NB4 (cell line): ENCODE measurements at regions not wholly inside any gene's neighbourhood (a gene's known extent, or its start where the extent isn't known, plus 50 kb on each side); places are given as distances from the start of the nearest gene placed in this dataset.

Experiments used
- DNase-seq: peaks from one replicate; pipeline ENCODE4 v3.0.0; 2010; ENCODE audit warnings: low read depth
- H3K4me3 ChIP-seq: one replicate; pipeline ENCODE4 v1.5.1; 2011; ENCODE audit warnings: mild to moderate bottlenecking, low read depth, low read length, moderate library complexity
- MYC ChIP-seq: IDR thresholded peaks from 2 replicates; pipeline ENCODE4 v1.6.1; 2011; ENCODE audit warnings: low read depth, low read length
- POLR2A ChIP-seq: IDR thresholded peaks from 2 replicates; pipeline ENCODE4 v1.6.1; 2011; ENCODE audit warnings: mild to moderate bottlenecking; ENCODE audit not compliant: insufficient read length; ENCODE audit errors: extremely low read depth
- TF ChIP-seq, protein P1 (sequence below): IDR thresholded peaks from one replicate; pipeline ENCODE4 v1.5.1; 2012; ENCODE audit warnings: low read depth, low read length
- TF ChIP-seq, protein P2 (sequence below): IDR thresholded peaks from 2 replicates; pipeline ENCODE4 v1.6.1; 2011; ENCODE audit warnings: low read depth, low read length

DNA sequence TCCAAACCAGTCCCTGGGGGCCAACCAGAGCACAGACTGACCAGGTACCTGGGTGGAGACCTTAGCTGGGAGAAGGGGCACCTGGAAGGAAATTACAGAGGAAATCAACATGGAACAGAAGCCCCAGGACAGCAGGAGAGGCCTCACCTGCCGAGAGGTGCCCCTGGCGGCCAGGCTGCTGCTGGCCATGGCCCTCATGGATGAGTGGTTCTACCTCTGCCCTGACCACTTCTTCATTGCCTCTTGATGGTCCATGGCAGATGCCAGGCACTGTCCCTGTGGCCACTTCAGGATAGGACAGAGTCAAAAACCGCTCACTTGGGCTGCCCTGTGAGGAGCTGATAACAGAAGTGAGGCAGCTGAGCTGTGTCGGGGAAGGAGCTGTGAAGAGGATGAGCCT lies 73.1 kb upstream of the GNG2 start:
- H3K4me3 ChIP-seq = no peak overlapping the region
- TF ChIP-seq MYC (no peak), POLR2A (no peak)
- TF ChIP-seq, protein P1, sequence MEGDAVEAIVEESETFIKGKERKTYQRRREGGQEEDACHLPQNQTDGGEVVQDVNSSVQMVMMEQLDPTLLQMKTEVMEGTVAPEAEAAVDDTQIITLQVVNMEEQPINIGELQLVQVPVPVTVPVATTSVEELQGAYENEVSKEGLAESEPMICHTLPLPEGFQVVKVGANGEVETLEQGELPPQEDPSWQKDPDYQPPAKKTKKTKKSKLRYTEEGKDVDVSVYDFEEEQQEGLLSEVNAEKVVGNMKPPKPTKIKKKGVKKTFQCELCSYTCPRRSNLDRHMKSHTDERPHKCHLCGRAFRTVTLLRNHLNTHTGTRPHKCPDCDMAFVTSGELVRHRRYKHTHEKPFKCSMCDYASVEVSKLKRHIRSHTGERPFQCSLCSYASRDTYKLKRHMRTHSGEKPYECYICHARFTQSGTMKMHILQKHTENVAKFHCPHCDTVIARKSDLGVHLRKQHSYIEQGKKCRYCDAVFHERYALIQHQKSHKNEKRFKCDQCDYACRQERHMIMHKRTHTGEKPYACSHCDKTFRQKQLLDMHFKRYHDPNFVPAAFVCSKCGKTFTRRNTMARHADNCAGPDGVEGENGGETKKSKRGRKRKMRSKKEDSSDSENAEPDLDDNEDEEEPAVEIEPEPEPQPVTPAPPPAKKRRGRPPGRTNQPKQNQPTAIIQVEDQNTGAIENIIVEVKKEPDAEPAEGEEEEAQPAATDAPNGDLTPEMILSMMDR = no peak
- TF ChIP-seq, protein P2, sequence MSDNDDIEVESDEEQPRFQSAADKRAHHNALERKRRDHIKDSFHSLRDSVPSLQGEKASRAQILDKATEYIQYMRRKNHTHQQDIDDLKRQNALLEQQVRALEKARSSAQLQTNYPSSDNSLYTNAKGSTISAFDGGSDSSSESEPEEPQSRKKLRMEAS = no peak
- no peak for DNase-seq

DNA sequence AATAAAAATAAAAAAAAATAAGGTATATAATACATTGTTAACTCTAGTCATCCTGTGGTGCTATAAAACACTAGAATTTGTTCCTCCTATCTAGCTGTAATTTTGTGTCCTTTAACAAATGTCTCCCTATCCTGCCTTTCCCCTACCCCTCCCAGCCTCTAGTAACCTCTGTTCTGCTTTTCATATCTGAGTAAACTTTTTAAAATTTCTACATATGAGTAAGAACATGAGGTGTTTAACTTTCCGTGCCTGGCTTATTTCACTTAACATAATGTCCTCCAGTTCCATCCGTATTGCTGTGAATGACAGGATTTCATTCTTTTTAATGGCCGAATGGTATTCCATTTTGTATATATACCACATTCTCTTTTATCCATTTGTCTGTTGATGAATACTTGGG lies 71.3 kb upstream of the GNG2 start:
- DNase-seq = no peak
- TF ChIP-seq, protein P2 = no peak
- TF ChIP-seq MYC (no peak), POLR2A (no peak)
- TF ChIP-seq, protein P1 = no peak
- H3K4me3 ChIP-seq = no peak overlapping the region

DNA sequence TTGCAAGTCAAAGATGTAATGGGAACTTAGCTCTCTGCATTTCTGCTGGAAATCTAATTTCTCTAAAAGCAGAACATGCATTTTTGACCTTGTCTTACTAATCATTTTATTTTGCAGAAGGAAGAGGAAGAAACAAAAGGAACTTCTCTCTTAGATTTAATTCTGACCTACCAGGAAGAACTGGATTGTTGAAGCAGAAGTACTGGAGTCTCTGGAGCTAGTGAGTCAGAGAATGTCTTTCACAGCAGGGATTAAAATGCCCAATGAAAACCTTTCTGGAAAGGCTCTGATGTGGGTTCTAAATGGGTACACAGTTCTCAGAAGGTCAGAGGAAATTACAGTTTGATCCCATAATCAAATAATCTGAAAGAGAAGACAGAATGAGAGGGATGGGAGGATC lies 70.8 kb upstream of the GNG2 start:
- TF ChIP-seq MYC (no peak), POLR2A (no peak)
- TF ChIP-seq, protein P2 = no peak
- TF ChIP-seq, protein P1 = no peak
- no peak overlapping the region for H3K4me3 ChIP-seq
- DNase-seq = no peak

DNA sequence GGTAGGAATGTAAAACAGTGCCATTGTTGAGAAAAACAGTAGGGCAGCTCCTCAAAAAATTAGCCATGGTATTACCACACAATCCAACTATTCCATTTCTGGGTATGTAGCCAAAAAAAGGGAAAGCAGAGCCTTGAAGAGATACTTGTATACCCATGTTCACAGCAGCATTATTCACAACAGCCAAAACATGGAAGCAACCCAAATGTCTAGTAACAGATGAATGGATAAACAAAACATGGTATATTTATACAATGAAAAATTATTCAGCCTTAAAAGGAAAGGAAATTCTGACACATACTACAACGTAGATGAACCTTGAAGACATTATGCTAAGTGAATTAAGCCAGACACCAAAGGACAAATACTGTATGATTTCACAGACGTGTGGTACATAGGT lies 67.6 kb upstream of the GNG2 start:
- TF ChIP-seq MYC (no peak), POLR2A (no peak)
- TF ChIP-seq, protein P1 = no peak
- TF ChIP-seq, protein P2 = no peak
- no peak overlapping the region for H3K4me3 ChIP-seq
- no peak for DNase-seq

DNA sequence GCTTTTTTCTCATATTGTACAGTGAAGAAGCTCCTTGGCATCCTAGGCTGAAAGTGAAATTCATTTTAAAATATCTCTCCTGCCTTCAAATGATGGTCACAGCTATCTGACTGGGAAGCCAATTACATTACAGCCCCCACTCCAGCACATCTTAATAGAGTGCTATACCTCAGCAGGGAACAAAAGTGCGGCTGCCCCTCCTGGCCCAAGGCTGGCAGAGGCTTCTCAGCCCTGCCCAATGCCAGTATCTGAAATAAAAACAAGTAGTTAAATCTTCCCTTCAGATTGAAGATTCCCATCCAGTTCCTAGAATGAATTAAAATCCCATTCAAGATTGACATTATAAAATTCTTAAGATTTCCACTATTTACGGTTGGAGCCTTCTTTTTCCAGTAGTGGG lies 54.9 kb upstream of the GNG2 start:
- H3K4me3 ChIP-seq = no peak overlapping the region
- no peak for DNase-seq
- TF ChIP-seq POLR2A (no peak), MYC (no peak)
- TF ChIP-seq, protein P1 = no peak
- TF ChIP-seq, protein P2 = no peak
